HCT116 (cell line): ENCODE measurements at regions not wholly inside any gene's neighbourhood (a gene's known extent, or its start where the extent isn't known, plus 50 kb on each side); places are given as distances from the start of the nearest gene placed in this dataset.

ENCODE experiments used
- ATAC-seq: fragments of 200-7000 bp; cut with Tn5 transposase; 2 replicates; pipeline ENCODE4 v1.9.1; 2020; ENCODE audit warnings: mild to moderate bottlenecking, moderate library complexity
- BruUV-seq: library from RNA; stranded (reverse); fragments of 400-500 nt; replicated peaks from 2 replicates; lab custom pipeline; 2021; lab: Mats Ljungman, UMichigan
- CTCF ChIA-PET: fragments of 300-600 bp; sonication (Branson Sonifier 250); formaldehyde crosslinking; loops from one replicate; lab custom pipeline; 2021; ENCODE audit warnings: antibody characterized with exemption; lab: Charles Lee
- POLR2A ChIA-PET: fragments of 300-600, 350-600 bp; sonication (Branson Sonifier 250); formaldehyde crosslinking; loops from one replicate; lab custom pipeline; 2021; ENCODE audit warnings: antibody characterized with exemption; lab: Charles Lee
- RAD21 ChIA-PET, 2 experiments: fragments of 300-600 bp; sonication (Branson Sonifier 250); formaldehyde crosslinking; loops; one replicate each; lab custom pipeline; 2023; ENCODE audit warnings: low total read pairs in 2 of 2; ENCODE audit not compliant: uncharacterized antibody in 2 of 2, unreplicated experiment in 2 of 2, low non-redundant PET in 1 of 2; lab: Charles Lee
- DNase-seq: peaks from one replicate; pipeline ENCODE4 v3.0.0-alpha.2; 2010; ENCODE audit warnings: low read depth, low spot score
- H2AFZ ChIP-seq: fragments of 200-600 bp; shearing (Covaris generic), sonication (generic); 2 replicates; pipeline ENCODE4 v1.6.1; 2017; ENCODE audit warnings: low read depth, mixed run types, mixed read lengths, antibody characterized with exemption, low read length; ENCODE audit not compliant: poor library complexity, severe bottlenecking
- H3K27ac ChIP-seq: 2 replicates; pipeline ENCODE4 v1.5.1; 2012; ENCODE audit warnings: low read depth, low read length
- H3K27me3 ChIP-seq: fragments of 200-600 bp; sonication (generic); 2 replicates; pipeline ENCODE4 v1.6.1; 2016; ENCODE audit warnings: mixed run types, low read length, mixed read lengths; ENCODE audit not compliant: insufficient read depth
- H3K36me3 ChIP-seq, 2 experiments: fragments of 200-500 bp in 1 of 2; fragments of 200-600 bp in 1 of 2; sonication (Bioruptor generic) in 1 of 2; sonication (generic) in 1 of 2; 2 replicates each; pipeline versions ENCODE4 v1.5.1 to v1.6.1; 2014 to 2016; ENCODE audit warnings: low read length in 2 of 2, inconsistent platforms in 1 of 2, mixed read lengths in 1 of 2, mixed run types in 1 of 2; ENCODE audit not compliant: insufficient read depth in 2 of 2, control insufficient read depth in 1 of 2
- H3K4me1 ChIP-seq, 2 experiments: fragments of 200-600 bp in 1 of 2; sonication (generic) in 1 of 2; 2 replicates each; pipeline versions ENCODE4 v1.5.1 to v1.6.1; 2012 to 2017; ENCODE audit warnings: low read length in 2 of 2, inconsistent platforms in 1 of 2, mild to moderate bottlenecking in 1 of 2, mixed read lengths in 1 of 2, mixed run types in 1 of 2, moderate library complexity in 1 of 2; ENCODE audit not compliant: insufficient read depth in 2 of 2, control insufficient read depth in 1 of 2
- H3K4me2 ChIP-seq: fragments of 200-600 bp; sonication (generic); 2 replicates; pipeline ENCODE4 v1.6.1; 2017; ENCODE audit warnings: mixed run types, low read length, mixed read lengths
- H3K4me3 ChIP-seq, 2 experiments: fragments of 200-600 bp in 1 of 2; sonication (generic) in 1 of 2; replicated peaks in 1 of 2; 2 replicates each; pipeline ENCODE4 v1.5.1; 2011 to 2016; ENCODE audit warnings: low read length in 2 of 2, control low read depth in 1 of 2, low read depth in 1 of 2, mild to moderate bottlenecking in 1 of 2, mixed read lengths in 1 of 2, mixed run types in 1 of 2
- H3K79me2 ChIP-seq: fragments of 200-600 bp; sonication (generic); 2 replicates; pipeline ENCODE4 v1.6.1; 2017; ENCODE audit warnings: mild to moderate bottlenecking, mixed run types, low read length, moderate library complexity, mixed read lengths; ENCODE audit not compliant: insufficient read depth
- H3K9ac ChIP-seq: fragments of 200-600 bp; sonication (generic); 2 replicates; pipeline ENCODE4 v1.6.1; 2016; ENCODE audit warnings: low read length, mixed read lengths
- H3K9me2 ChIP-seq: fragments of 200-600 bp; sonication (generic), shearing (Covaris generic); 2 replicates; pipeline ENCODE4 v1.6.1; 2017; ENCODE audit warnings: mixed run types, mild to moderate bottlenecking, moderate library complexity; ENCODE audit not compliant: insufficient read depth
- H3K9me3 ChIP-seq, 2 experiments: fragments of 200-500 bp in 1 of 2; fragments of 200-600 bp in 1 of 2; sonication (Bioruptor generic) in 1 of 2; sonication (generic) in 1 of 2; 2 replicates each; pipeline ENCODE4 v1.6.1; 2014 to 2017; ENCODE audit warnings: low read length in 2 of 2, mixed read lengths in 2 of 2, inconsistent platforms in 1 of 2, low read depth in 1 of 2, mild to moderate bottlenecking in 1 of 2, mixed run types in 1 of 2, moderate library complexity in 1 of 2; ENCODE audit not compliant: control insufficient read depth in 1 of 2, insufficient read depth in 1 of 2
- H4K20me1 ChIP-seq: fragments of 200-600 bp; sonication (generic), shearing (Covaris generic); 2 replicates; pipeline ENCODE4 v1.6.1; 2017; ENCODE audit warnings: mixed run types, mild to moderate bottlenecking, moderate library complexity; ENCODE audit not compliant: insufficient read depth
- ATF3 ChIP-seq: IDR thresholded peaks from 2 replicates; pipeline ENCODE4 v1.6.1; 2012
- CEBPB ChIP-seq: IDR thresholded peaks from 2 replicates; pipeline ENCODE4 v1.6.1; 2012; ENCODE audit warnings: low read depth
- EGR1 ChIP-seq: IDR thresholded peaks from 2 replicates; pipeline ENCODE4 v1.6.1; 2012; ENCODE audit warnings: low read depth
- ELF1 ChIP-seq: IDR thresholded peaks from 2 replicates; pipeline ENCODE4 v1.6.1; 2012; ENCODE audit warnings: low read depth, borderline replicate concordance
- EZH2phosphoT487 ChIP-seq: fragments of 200-600 bp; IDR thresholded peaks from 2 replicates; pipeline ENCODE4 v1.6.1; 2018; ENCODE audit warnings: antibody characterized with exemption, borderline replicate concordance
- JUND ChIP-seq: IDR thresholded peaks from 2 replicates; pipeline ENCODE4 v1.6.1; 2012
- POLR2AphosphoS5 ChIP-seq: IDR thresholded peaks from 2 replicates; pipeline ENCODE4 v1.6.1; 2011; ENCODE audit warnings: mild to moderate bottlenecking, low read depth, low read length, moderate library complexity
- RAD21 ChIP-seq: IDR thresholded peaks from 2 replicates; pipeline ENCODE4 v1.6.1; 2012; ENCODE audit warnings: low read depth, mild to moderate bottlenecking
- SIN3A ChIP-seq: IDR thresholded peaks from 2 replicates; pipeline ENCODE4 v1.6.1; 2012; ENCODE audit warnings: low read depth
- SRF ChIP-seq: IDR thresholded peaks from 2 replicates; pipeline ENCODE4 v1.6.1; 2012; ENCODE audit warnings: low read depth
- YY1 ChIP-seq: IDR thresholded peaks from 2 replicates; pipeline ENCODE4 v1.6.1; 2011; ENCODE audit warnings: low read length, low read depth, moderate library complexity, mild to moderate bottlenecking; ENCODE audit not compliant: insufficient replicate concordance; ENCODE audit errors: extremely low read depth
- ZFX ChIP-seq: fragments of 450-650 bp; IDR thresholded peaks from 2 replicates; pipeline ENCODE4 v1.6.1; 2017
- ZNF274 ChIP-seq: fragments of 200-500 bp; sonication (Bioruptor generic); IDR thresholded peaks from 2 replicates; pipeline ENCODE4 v1.6.1; 2014; ENCODE audit warnings: mild to moderate bottlenecking, low read depth, low read length, inconsistent platforms
- intact Hi-C: fragments of 100-400 bp; cut with micrococcal nuclease; formaldehyde crosslinking; loops from 2 replicates; pipeline ENCODE4 v1.10.0; 2022

DNA sequence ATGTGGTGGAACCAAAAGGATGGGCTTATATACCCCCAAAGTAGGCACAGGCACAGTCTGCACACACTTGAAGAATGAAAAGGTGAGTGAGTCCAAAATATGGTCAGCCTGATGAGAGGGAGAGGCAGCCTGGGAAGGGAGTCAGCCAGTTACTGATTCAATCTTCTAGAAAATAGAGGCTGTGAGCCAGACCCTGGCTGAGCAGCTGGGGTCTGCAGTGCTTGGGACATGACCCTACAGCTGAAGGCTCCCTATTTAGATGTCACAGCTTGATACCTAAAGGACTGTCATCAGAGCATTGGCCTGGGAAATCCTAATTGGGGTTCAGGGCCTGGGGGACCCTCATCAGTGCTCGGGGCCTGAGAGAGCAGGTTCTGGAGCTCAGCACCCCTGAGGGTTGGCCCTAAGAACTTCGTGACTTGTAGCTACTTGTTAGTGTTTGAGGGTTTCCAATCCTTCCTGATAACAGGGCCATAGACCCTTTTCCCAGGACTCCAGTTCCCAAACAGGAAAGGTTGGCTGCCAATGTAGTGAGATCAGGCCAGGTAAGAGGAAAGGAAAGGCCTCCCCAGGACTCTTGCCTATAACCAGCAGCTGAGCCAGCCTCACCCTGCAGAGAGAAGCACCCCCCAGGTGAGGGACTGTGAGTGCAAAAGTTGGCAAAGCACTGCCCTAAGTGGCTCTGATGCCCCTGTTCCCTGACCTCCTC is 54.7 kb upstream of the SLCO2A1 start:
- H3K9me2 ChIP-seq = no peaks in the 10 kb centered on the region
- BruUV-seq = no TSS peak
- no peaks in the 10 kb centered on the region for H3K36me3 ChIP-seq
- H3K4me1 ChIP-seq = no peaks in the 10 kb centered on the region
- H4K20me1 ChIP-seq = no peaks in the 10 kb centered on the region
- H3K4me2 ChIP-seq = no peak overlapping the region
- H3K27me3 ChIP-seq = no peaks in the 10 kb centered on the region
- intact Hi-C loops = no loop called here
- ATAC-seq (no peak), DNase-seq (no peak)
- CTCF ChIA-PET = no interaction called here
- H3K79me2 ChIP-seq = no peaks in the 10 kb centered on the region
- no peaks in the 10 kb centered on the region for H3K9me3 ChIP-seq
- no peak overlapping the region for H3K4me3 ChIP-seq
- H3K9ac ChIP-seq = no peak overlapping the region
- POLR2A ChIA-PET = no interaction called here
- no peak overlapping the region for H2AFZ ChIP-seq
- TF ChIP-seq SIN3A (no peak), EGR1 (no peak), ATF3 (no peak), ZNF274 (no peak)
- TF ChIP-seq, all 23 proteins: peak for 0
- RAD21 ChIA-PET = no interaction called here
- H3K27ac ChIP-seq = no peak overlapping the region

- Histone ChIP-seq H3K36me3 (no peaks in the 10 kb centered on the region), H3K4me3 (no peak overlapping the region), H3K4me1 (no peaks in the 10 kb centered on the region), H3K79me2 (no peaks in the 10 kb centered on the region), H3K9me2 (no peaks in the 10 kb centered on the region), H3K27me3 (no peaks in the 10 kb centered on the region), H3K27ac (no peak overlapping the region), H2AFZ (no peak overlapping the region), H3K4me2 (no peak overlapping the region), H3K9ac (no peak overlapping the region), H3K9me3 (no peaks in the 10 kb centered on the region), H4K20me1 (no peaks in the 10 kb centered on the region)
- ATAC-seq (no peak), DNase-seq (no peak)
- CTCF ChIA-PET = no interaction called here
- POLR2A ChIA-PET = no interaction called here
- intact Hi-C loops = no loop called here
- RAD21 ChIA-PET = no interaction called here
- no peak for TF ChIP-seq ZFX
- no peak for TF ChIP-seq YY1
- no peak for TF ChIP-seq CEBPB
- TF ChIP-seq EZH2phosphoT487 = no peak
- TF ChIP-seq ELF1 = no peak
- no peak for TF ChIP-seq JUND
- no peak for TF ChIP-seq POLR2AphosphoS5
- no peak for TF ChIP-seq SRF
- no peak for TF ChIP-seq SIN3A
- no peak for TF ChIP-seq RAD21
- TF ChIP-seq ATF3 = no peak
- BruUV-seq = no TSS peak
Measured at GRCh38 chr3:134083626-134084241, 54.0 kb upstream of the SLCO2A1 start.
